Fibroblast of villous mesenchyme (primary cell): ENCODE measurements at regions not wholly inside any gene's neighbourhood (a gene's known extent, or its start where the extent isn't known, plus 50 kb on each side); places are given as distances from the start of the nearest gene placed in this dataset.

Experiments used
- DNase-seq: peaks from one replicate; pipeline ENCODE4 v3.0.0-alpha.2; 2010; ENCODE audit warnings: low read depth
- H3K4me3 ChIP-seq: 2 replicates; pipeline ENCODE4 v1.5.1; 2011; ENCODE audit warnings: low read depth, mild to moderate bottlenecking, low read length
- TF ChIP-seq, protein P1 (sequence below): IDR thresholded peaks from 2 replicates; pipeline ENCODE4 v1.5.1; 2012; ENCODE audit warnings: low read depth, mild to moderate bottlenecking, low read length; ENCODE audit not compliant: insufficient read depth

DNA sequence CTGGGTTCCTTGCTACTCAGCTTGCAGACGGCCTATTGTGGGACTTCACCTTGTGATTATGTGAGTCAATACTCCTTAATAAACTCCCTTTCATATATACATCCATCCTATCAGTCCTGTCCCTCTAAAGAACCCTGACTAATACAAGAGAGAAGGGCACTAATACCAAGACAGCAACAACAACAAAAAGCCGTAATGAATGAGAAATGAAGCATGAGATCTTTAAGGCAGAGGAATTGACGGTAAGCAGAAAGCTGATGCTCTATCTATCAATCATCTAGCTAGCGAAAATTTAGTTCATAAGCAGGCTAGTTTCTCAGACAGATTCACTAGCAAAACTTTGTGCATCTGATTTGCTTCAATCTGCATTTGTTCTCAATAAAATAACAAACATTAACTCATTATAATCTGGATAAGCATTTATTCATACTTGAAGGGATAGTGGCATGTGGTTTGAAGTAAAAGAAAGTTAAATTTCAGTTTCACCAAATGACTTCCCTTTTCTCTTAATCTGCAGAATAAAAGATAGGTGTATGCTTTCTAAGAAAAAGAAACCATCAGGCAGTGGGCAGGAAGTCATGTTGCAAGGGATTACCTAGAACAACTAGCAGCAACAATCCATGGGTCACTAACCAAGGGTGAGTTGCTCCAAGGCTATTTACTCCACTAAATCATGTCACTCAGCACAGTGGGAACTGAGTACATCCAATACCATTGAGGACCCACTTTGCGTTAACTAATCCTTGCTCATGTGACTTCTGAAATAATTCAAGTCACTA lies 376.5 kb downstream of the TMEM182 start:
- TF ChIP-seq, protein P1, sequence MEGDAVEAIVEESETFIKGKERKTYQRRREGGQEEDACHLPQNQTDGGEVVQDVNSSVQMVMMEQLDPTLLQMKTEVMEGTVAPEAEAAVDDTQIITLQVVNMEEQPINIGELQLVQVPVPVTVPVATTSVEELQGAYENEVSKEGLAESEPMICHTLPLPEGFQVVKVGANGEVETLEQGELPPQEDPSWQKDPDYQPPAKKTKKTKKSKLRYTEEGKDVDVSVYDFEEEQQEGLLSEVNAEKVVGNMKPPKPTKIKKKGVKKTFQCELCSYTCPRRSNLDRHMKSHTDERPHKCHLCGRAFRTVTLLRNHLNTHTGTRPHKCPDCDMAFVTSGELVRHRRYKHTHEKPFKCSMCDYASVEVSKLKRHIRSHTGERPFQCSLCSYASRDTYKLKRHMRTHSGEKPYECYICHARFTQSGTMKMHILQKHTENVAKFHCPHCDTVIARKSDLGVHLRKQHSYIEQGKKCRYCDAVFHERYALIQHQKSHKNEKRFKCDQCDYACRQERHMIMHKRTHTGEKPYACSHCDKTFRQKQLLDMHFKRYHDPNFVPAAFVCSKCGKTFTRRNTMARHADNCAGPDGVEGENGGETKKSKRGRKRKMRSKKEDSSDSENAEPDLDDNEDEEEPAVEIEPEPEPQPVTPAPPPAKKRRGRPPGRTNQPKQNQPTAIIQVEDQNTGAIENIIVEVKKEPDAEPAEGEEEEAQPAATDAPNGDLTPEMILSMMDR: no peak

DNA sequence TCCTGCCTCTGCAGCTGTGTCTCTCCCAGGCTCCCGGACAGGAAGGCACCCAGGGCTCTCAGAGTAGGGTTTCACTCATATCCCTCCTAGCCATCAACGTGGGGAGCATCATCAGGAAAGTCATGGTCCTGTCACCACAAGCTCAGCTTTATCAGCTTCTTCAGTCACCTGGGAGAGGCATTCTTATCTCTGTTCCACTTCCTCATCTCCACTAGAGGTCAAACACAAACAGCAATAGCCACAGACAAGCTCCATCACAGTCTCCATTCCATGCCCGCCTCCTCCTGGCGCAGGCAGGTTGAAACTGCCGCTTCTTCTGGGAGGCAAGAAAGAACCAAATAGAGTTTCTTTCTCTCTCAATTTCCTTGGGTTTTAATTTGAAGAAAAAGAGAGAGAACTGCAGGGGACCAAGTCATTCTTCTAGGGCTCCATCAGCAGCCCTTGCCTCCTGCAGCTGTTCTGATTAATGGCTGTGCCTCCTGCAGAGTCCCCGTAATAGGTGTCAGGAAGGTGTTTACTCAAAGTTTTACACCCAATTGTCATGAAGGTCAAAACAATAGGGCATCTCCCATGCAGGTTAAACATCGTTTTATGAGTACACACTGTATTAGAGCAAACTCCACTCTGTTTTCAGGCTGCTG lies 377.9 kb downstream of the TMEM182 start:
- TF ChIP-seq, protein P1: no peak
- no peak for DNase-seq
- H3K4me3 ChIP-seq: no peak overlapping the region

More for the DNA sequence above, 376.5 kb downstream of the TMEM182 start:
- no peak for DNase-seq
- no peak overlapping the region for H3K4me3 ChIP-seq

DNA sequence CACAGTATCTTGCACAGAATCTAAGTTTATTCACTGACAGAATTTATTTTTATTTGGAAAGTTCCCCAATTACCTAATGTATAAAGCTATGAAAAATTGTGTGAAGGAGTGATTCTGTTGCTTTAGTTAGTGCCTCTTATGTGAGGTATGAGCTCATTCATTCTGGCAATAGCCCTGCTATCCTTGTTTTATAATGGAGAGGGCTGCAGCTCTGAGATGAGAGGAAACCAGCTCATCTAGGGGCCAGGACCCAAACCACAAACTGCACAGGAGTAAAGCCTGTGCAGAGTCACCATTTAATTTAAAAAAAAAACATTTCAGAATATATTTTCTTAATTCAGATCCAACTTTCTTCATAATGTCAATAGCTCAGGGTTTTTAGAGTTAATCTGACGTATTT lies 383.0 kb downstream of the TMEM182 start:
- no peak overlapping the region for H3K4me3 ChIP-seq
- TF ChIP-seq, protein P1: no peak
- DNase-seq: no peak

DNA sequence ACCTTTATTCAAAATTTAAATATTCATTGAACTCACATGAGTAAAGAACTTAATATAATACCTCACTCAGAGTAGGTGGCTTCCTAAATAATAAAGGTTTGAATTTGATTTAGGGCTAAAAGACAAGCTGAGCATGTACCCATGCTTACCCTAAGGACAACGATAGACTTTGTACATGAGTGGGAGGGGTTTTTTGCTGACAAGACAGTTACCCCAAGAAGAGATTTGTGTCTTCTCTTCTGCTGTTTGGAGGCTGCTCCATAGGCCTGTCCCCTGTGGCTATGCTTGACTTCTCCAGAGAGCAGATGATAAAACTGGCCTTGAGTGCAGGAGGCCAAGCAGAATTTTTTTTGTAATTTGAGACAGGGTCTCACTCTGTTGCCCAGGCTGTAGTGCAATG lies 383.9 kb downstream of the TMEM182 start:
- no peak overlapping the region for H3K4me3 ChIP-seq
- TF ChIP-seq, protein P1: no peak
- DNase-seq: no peak

DNA sequence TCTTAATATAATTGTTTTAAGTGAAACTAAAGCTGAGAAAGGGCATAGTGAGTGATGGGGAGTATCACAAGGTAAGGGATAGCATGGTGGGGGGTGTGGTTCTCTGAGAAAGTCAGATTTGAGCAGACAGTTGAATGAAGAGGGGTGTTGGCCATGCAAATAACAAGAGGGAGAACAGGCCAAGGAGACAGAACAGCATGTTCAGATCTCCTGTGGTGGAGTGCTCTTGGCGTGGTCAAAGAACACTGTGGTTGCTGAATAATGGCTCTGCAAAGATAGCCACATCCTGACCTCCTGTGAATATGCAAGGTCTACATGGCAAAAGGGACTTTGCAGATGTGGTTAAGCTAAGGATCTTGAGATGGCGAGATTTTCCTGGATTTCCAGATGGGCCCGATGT lies 389.2 kb downstream of the TMEM182 start:
- TF ChIP-seq, protein P1: no peak
- no peak overlapping the region for H3K4me3 ChIP-seq

DNA sequence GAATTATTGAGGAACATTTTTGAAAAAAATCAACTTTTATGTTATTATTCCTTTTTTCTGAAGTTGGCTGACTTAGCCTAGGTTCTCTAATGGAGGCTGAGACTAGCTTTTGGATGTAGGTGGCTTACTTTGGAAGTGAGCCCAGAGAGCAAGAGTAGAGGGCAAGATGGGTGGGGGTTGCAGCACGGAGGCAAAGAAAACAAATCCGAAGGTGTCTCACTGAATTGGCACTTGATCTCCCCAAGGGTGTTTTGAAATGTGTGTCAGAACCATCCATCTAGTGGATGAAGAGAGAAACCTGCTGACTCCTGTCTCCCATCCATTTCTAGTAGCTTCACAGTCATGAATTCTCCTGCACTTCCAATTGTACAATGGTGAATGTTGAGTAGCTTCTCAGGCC lies 390.7 kb downstream of the TMEM182 start:
- no peak overlapping the region for H3K4me3 ChIP-seq
- DNase-seq: no peak
- TF ChIP-seq, protein P1: no peak

More for the DNA sequence above, 389.2 kb downstream of the TMEM182 start:
- DNase-seq: no peak
